Central memory CD8-positive, alpha-beta T cell (primary cell): ENCODE measurements at regions not wholly inside any gene's neighbourhood (a gene's known extent, or its start where the extent isn't known, plus 50 kb on each side); places are given as distances from the start of the nearest gene placed in this dataset.
A peak's percentile ranks its signal among the peaks of the same experiment; 100 is the strongest.

ENCODE experiments used
- ATAC-seq: fragments of 150-1000 bp; cut with Tn5 transposase; replicated peaks from 2 replicates; pipeline ENCODE4 v1.10.0; 2022; ENCODE audit warnings: mild to moderate bottlenecking, moderate FRiP score, moderate number of reproducible peaks; ENCODE audit not compliant: poor library complexity, severe bottlenecking; ENCODE audit errors: extremely low read depth
- DNase-seq, 2 donors: peaks; one replicate each; pipeline ENCODE4 v3.0.0; 2021; ENCODE audit warnings: low spot score in 2 of 2
- H3K27ac Mint-ChIP-seq: one replicate; pipeline ENCODE4 v1.8.0; 2022; ENCODE audit warnings: low read depth, mild to moderate bottlenecking, moderate library complexity, mixed read lengths
- H3K27me3 Mint-ChIP-seq: one replicate; pipeline ENCODE4 v1.8.0; 2022; ENCODE audit warnings: mixed read lengths
- H3K36me3 Mint-ChIP-seq: one replicate; pipeline ENCODE4 v1.8.0; 2022; ENCODE audit warnings: mild to moderate bottlenecking, moderate library complexity, mixed read lengths; ENCODE audit not compliant: insufficient read depth
- H3K4me1 Mint-ChIP-seq: one replicate; pipeline ENCODE4 v1.8.0; 2022; ENCODE audit warnings: mixed read lengths
- H3K4me3 Mint-ChIP-seq: one replicate; pipeline ENCODE4 v1.8.0; 2022; ENCODE audit warnings: mild to moderate bottlenecking, moderate library complexity, mixed read lengths
- H3K9me3 Mint-ChIP-seq: one replicate; pipeline ENCODE4 v1.8.0; 2022; ENCODE audit warnings: mixed read lengths

DNA sequence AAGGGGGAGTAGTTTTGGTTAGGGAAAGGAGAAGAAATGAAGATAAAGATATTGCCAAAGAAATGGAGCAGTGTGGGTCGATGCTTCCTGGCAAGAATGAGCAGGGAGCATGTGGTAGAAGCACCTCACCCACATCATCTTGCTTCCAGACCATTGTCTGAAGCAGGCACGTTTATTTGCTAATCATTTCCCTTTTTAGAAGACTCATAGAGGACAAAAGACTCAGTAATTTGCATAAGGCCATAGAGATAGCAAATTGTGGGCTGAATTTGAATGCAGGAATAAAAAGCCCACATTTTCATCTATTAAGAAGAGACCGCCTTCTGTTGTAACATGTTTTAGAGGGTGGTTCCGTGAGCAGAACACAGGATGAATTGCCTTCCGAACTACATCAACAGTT is 275.2 kb upstream of the FAT4 start:
- peaks cover 28% of the 10 kb centered on the region for H3K9me3 Mint-ChIP-seq
- no peak overlapping the region for H3K27ac Mint-ChIP-seq
- no peaks in the 10 kb centered on the region for H3K36me3 Mint-ChIP-seq

DNA sequence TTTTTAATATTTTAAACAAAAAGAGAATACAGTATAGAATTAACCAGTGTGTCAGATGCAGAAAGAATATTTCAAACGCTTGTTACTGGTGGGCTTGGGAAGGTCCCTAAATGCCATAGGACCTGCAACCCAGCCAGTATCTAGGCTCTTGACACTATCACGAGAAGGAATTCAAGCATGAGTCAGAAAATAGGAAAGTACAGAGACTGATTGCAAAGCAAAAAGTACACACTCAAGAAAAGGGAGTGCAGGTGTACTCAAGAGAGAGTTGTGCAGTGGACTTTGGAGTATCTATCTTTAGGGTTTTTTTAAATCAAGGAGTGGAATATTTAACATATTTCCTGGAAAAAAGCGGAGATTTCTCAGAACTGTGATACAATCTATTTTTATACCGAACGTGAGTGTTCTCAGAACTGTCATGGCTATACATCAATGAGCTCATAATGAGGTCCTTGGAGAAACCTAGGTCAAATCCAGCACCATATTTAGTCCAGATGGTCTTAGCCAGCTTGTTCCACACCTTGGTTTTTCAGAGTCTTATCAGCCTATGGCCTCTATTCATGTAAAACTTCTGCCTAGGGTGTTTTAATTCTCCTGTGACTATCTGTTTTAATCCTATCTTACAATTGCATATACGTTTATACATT is 291.8 kb upstream of the FAT4 start:
- Mint-ChIP-seq H3K9me3 (peaks cover 22% of the 10 kb centered on the region), H3K27me3 (no peaks in the 10 kb centered on the region), H3K4me1 (no peaks in the 10 kb centered on the region), H3K4me3 (no peak overlapping the region), H3K36me3 (no peaks in the 10 kb centered on the region), H3K27ac (no peak overlapping the region)
- no peak for ATAC-seq
- no peak for DNase-seq

More for the DNA sequence above, 275.2 kb upstream of the FAT4 start:
- Mint-ChIP-seq H3K4me3 (no peak overlapping the region), H3K4me1 (no peaks in the 10 kb centered on the region), H3K27me3 (no peaks in the 10 kb centered on the region)
- ATAC-seq (no peak), DNase-seq (no peak)

DNA sequence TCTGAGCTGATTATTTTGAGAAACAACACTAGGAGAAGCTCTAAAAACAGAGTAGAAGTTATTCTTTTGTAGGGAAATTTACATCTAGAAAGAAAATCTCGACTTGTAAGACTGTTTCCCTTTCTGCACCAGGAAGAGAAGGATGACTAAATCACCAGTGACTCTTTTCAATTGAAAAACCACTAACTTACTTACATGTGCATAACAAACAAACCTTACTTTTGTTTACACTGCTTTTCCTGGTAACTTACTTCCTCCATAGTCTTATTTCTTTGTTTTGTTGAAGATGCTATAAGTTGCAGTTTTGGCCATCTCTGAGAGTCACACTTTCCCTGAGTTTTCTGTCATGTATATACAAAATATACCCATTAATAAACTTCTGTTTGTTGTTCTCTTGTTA is 293.6 kb upstream of the FAT4 start:
- peaks cover 20% of the 10 kb centered on the region for H3K9me3 Mint-ChIP-seq
- H3K4me1 Mint-ChIP-seq: no peaks in the 10 kb centered on the region
- ATAC-seq (no peak), DNase-seq (no peak)
- no peak overlapping the region for H3K4me3 Mint-ChIP-seq
- no peak overlapping the region for H3K27ac Mint-ChIP-seq
- no peaks in the 10 kb centered on the region for H3K27me3 Mint-ChIP-seq
- no peaks in the 10 kb centered on the region for H3K36me3 Mint-ChIP-seq

DNA sequence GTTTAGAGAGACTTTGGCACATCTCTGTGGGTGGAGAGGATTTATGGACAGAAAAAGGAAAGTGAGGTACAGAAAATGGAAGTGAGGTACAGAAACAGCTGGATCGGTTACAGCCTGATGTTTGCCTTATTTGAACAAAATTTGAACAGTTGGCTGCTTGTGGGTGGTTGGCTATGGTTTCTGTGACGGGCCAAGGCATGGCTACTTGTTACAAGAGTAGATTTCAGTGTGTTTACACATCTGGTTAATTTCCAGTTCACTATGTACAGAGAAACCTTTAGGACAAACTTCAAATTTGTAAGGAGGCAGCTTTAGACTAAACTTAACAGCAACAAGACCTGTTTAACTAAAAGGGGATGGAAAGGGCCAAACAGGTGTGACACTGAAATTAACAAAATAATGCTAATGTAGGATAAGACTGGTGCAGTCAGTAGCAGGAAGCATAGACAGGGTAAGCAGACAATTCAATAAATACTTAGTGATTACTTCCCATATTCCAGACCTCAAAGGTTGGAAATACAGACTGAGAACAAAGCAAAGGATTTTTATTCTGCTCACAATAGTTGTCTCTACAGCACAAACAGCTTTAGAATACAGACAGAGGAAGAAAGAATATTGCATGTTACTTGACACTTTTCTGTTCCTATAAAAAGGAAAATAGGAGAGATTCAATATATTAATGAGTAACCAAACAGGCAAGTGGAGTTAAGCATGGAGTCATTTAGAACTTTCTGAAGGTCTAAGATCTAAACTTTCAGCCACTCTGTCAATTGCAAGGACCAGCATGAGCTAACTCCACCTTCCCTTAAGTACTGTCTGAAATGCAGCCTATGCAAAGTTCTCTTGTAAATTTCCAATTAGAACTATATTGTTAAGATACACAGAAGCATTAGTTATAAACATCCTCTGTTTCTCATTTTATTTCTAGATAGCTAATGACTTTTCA is 294.4 kb upstream of the FAT4 start:
- DNase-seq (no peak), ATAC-seq (peak; percentile 14)
- Mint-ChIP-seq H3K27ac (no peak overlapping the region), H3K4me3 (no peak overlapping the region), H3K36me3 (no peaks in the 10 kb centered on the region), H3K4me1 (no peaks in the 10 kb centered on the region), H3K9me3 (peaks cover 24% of the 10 kb centered on the region), H3K27me3 (no peaks in the 10 kb centered on the region)

DNA sequence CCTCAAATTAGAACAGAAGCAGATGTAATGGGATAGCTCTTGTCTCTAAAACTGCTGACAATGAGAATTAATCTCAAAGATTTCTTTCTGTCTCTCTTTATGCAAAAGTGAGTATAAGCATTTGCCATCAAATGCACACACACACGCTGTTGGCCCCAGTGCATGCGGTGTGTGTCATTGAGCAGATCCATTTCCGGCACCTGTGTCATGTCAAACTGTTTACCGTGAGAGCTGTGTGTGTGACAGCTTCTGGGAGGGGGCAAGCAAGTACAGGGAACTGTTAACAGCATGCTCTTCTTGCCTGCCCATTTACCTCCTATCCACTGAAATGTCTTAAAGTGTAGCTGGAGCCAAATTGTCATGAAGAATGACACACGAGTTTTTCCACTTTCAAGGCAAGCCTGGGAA is 297.9 kb upstream of the FAT4 start:
- DNase-seq: no peak
- Mint-ChIP-seq H3K27ac (no peak overlapping the region), H3K27me3 (no peaks in the 10 kb centered on the region), H3K4me1 (no peaks in the 10 kb centered on the region), H3K36me3 (no peaks in the 10 kb centered on the region), H3K4me3 (no peak overlapping the region), H3K9me3 (peaks cover 23% of the 10 kb centered on the region)
- no peak for ATAC-seq

- H3K4me3 Mint-ChIP-seq: no peak overlapping the region
Measured at GRCh38 chr4:125013891-125014290, 300.9 kb upstream of the FAT4 start.

DNA sequence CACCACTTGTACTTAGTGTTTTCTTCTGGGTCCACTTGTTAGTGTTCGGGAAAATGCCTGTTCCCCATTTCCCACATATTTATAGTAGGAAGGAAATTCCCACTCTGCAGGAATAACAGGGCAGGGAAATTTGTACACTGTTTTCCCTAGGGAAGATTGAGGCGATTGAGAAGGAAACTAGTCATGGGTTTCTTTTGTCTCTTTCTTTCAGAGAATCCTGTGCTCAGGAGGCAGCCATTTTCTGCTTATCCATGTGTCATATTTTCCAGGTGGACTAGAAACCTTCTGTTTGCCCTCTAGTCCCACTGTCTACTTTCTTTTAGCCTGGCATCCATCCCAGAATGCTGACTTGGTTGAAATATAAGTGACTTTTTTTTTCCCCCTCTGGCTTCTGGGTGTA is 299.1 kb upstream of the ANKRD50 start:
- no peak for ATAC-seq
- H3K27me3 Mint-ChIP-seq: no peaks in the 10 kb centered on the region

More at GRCh38 chr4:125013891-125014290, 300.9 kb upstream of the FAT4 start:
- H3K4me1 Mint-ChIP-seq: no peaks in the 10 kb centered on the region
- H3K27me3 Mint-ChIP-seq: no peaks in the 10 kb centered on the region
- ATAC-seq (no peak), DNase-seq (no peak)
- peaks cover 16% of the 10 kb centered on the region for H3K9me3 Mint-ChIP-seq
- H3K36me3 Mint-ChIP-seq: no peaks in the 10 kb centered on the region
- no peak overlapping the region for H3K27ac Mint-ChIP-seq

DNA sequence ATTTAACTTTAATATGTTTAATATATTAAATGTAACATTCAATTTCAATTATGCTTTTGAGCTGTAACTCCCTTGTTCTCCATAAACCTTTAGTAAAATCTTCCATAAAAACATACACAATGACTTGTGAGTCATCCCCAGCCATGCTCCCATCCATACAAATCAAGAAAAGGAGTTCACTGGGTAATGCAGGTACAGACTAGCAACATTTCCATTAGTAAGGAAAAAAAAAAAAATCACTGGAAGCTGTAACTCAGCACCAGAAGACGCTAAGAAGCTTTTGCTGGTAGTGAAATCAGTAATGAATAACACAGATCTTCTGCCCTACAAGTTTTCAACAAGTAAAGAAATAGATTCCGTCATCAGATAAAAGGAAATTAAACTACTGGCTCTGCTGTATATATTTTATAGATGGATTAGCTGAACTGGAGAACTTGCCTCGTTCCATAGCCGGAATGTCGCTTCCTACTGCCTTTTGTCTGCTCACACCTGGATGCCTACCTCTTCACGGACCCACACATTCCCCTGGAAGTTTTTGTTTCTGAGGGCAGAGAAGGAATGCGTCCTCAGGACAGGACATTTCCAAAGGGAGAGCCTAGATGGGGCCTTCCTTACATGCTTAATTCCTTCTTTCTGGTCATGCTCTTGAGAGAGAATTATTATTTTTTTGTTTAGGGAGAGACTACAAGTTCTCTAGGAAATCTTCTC is 298.4 kb upstream of the ANKRD50 start:
- Mint-ChIP-seq H3K27me3 (no peaks in the 10 kb centered on the region), H3K4me3 (no peak overlapping the region), H3K4me1 (no peaks in the 10 kb centered on the region), H3K9me3 (peaks cover 16% of the 10 kb centered on the region), H3K36me3 (no peaks in the 10 kb centered on the region), H3K27ac (no peak overlapping the region)
- DNase-seq (no peak), ATAC-seq (no peak)

More for the DNA sequence above, 299.1 kb upstream of the ANKRD50 start:
- DNase-seq: no peak
- Mint-ChIP-seq H3K27ac (no peak overlapping the region), H3K9me3 (peaks cover 16% of the 10 kb centered on the region), H3K36me3 (no peaks in the 10 kb centered on the region), H3K4me3 (no peak overlapping the region), H3K4me1 (no peaks in the 10 kb centered on the region)

DNA sequence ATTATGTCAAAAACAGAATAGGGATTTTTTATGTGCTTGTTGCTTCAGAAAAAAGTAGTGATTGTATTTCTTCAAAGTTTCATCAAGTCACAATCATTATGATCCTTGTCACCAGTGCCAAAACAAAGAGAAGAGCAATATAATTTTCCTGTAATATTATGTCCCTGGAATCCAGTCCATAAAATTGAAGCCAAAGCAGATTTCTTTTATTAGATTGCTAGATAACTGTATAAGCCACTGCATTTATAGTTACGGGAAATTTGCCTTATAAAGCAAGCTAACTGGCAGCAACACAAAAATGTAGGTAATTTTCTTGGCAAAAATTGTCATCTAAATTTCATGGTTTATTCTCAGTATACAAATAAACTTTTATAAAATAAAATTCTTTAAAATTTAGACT is 296.1 kb upstream of the ANKRD50 start:
- Mint-ChIP-seq H3K27me3 (no peaks in the 10 kb centered on the region), H3K4me1 (no peaks in the 10 kb centered on the region), H3K4me3 (no peak overlapping the region), H3K27ac (no peak overlapping the region), H3K36me3 (no peaks in the 10 kb centered on the region), H3K9me3 (peaks cover 19% of the 10 kb centered on the region)
- ATAC-seq (no peak), DNase-seq (no peak)

GRCh38 chr4:125004676-125005075 is 292.1 kb upstream of the ANKRD50 start:
- DNase-seq: no peak
- Mint-ChIP-seq H3K36me3 (no peaks in the 10 kb centered on the region), H3K27me3 (no peaks in the 10 kb centered on the region), H3K4me3 (no peak overlapping the region), H3K4me1 (no peaks in the 10 kb centered on the region), H3K9me3 (peaks cover 22% of the 10 kb centered on the region), H3K27ac (no peak overlapping the region)
- no peak for ATAC-seq

- Mint-ChIP-seq H3K9me3 (peaks cover 22% of the 10 kb centered on the region), H3K4me3 (no peak overlapping the region), H3K27me3 (no peaks in the 10 kb centered on the region), H3K27ac (no peak overlapping the region), H3K36me3 (no peaks in the 10 kb centered on the region), H3K4me1 (no peaks in the 10 kb centered on the region)
- DNase-seq (no peak), ATAC-seq (no peak)
Measured at GRCh38 chr4:125003840-125004239, 291.3 kb upstream of the ANKRD50 start.

DNA sequence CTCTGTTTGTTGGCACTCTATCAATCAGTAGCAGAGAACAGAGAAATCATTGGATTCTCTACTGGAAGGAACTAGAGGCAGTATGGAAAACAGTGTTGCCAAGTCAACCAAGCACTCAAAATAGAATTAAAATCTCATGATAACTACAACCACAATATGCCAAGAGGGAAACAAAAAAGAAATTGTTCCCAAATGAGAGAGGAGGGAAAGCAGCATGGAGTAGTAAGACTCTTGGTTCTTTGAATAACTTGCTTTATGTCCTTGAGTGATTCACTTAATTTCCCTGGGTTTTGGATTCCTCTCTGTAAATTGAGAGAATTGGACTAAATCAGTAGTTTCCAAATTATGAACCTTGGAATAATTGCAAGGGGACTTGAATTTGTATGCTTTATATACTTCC is 285.5 kb upstream of the ANKRD50 start:
- H3K4me3 Mint-ChIP-seq: no peak overlapping the region
- peaks cover 14% of the 10 kb centered on the region for H3K9me3 Mint-ChIP-seq
- DNase-seq (no peak), ATAC-seq (no peak)
- H3K27ac Mint-ChIP-seq: no peak overlapping the region
- H3K4me1 Mint-ChIP-seq: no peaks in the 10 kb centered on the region
- H3K36me3 Mint-ChIP-seq: no peaks in the 10 kb centered on the region
- no peaks in the 10 kb centered on the region for H3K27me3 Mint-ChIP-seq
